ENCODE measurements at regions not wholly inside any gene's neighbourhood (a gene's known extent, or its start where the extent isn't known, plus 50 kb on each side); places are given as distances from the start of the nearest gene placed in this dataset.

DNA sequence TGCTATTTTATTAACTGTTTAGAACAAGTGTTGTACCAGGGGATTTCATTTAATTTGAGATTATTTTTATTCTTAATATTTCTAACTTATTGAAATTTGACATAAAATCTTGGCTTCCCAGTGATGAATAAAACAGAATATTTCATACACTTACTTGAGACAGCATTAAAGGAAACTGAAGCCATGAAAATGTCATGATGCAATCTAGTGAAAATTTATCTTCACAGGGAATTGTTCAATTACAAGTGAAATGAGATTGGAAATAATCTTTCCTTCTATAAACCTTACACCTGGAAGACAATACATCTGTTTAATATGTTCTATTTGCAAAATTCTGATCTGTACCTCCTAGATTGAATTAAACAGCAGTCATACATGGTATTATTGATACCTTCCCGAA lies 511.0 kb upstream of the CDH7 start:
- TF ChIP-seq, protein P1, sequence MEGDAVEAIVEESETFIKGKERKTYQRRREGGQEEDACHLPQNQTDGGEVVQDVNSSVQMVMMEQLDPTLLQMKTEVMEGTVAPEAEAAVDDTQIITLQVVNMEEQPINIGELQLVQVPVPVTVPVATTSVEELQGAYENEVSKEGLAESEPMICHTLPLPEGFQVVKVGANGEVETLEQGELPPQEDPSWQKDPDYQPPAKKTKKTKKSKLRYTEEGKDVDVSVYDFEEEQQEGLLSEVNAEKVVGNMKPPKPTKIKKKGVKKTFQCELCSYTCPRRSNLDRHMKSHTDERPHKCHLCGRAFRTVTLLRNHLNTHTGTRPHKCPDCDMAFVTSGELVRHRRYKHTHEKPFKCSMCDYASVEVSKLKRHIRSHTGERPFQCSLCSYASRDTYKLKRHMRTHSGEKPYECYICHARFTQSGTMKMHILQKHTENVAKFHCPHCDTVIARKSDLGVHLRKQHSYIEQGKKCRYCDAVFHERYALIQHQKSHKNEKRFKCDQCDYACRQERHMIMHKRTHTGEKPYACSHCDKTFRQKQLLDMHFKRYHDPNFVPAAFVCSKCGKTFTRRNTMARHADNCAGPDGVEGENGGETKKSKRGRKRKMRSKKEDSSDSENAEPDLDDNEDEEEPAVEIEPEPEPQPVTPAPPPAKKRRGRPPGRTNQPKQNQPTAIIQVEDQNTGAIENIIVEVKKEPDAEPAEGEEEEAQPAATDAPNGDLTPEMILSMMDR (IDR thresholded peaks at IDR 0.05; ENCODE audit: low read depth, low read length): no peak
- DNase-seq (ENCODE audit: low read depth, low spot score): no peak
- Histone ChIP-seq H3K4me3 (ENCODE audit: low read depth, low read length) (no peak overlapping the region), H3K27ac (ENCODE audit: low read depth, low read length) (no peak overlapping the region), H3K27me3 (ENCODE audit: control insufficient read depth, insufficient read depth, low read length) (no peaks in the 10 kb centered on the region), H3K9me3 (ENCODE audit: control insufficient read depth, insufficient read depth, low read length) (peaks cover 4% of the 10 kb centered on the region; the same call in 1 of the 2 replicates)
- ChIA-PET POLR2A (no interaction called here), CTCF (no interaction called here)

DNA sequence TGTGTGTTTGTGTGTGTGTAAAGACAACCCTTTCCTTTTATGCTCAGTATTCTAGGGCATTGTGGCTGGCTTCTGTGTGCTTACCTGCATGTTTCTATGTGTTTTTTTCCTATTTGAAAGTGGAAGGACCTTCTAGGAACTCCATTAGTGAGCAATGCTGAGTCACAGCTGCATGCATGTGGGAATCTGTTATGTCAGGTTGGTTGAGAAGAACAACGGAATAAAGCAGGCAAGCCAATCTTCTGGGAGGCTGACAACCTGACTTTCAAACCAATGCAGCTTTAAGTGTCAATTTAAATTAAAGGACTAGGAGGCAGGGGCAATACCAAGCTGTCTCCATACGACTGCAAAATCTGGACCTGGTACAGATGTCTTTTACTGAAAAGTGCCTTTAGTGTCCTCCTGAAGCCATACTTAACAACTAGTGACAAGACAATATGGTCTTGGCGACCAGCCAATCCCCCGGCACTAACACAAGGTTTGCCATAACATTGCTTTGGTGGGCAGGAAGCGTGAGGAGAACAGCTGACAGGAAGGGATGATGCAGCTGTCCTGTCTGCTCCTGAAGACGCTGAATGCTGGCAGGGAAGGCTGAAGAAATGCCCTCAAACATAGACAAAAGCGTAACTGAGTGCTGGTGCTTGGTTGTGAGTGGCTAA lies 514.7 kb upstream of the CDH7 start:
- TF ChIP-seq, protein P1 (IDR thresholded peaks at IDR 0.05; ENCODE audit: low read depth, low read length): no peak
- Histone ChIP-seq H3K4me3 (ENCODE audit: low read depth, low read length) (no peak overlapping the region), H3K27me3 (ENCODE audit: control insufficient read depth, insufficient read depth, low read length) (no peaks in the 10 kb centered on the region), H3K9me3 (ENCODE audit: control insufficient read depth, insufficient read depth, low read length) (peaks cover 10% of the 10 kb centered on the region), H3K27ac (ENCODE audit: low read depth, low read length) (no peak overlapping the region)
- CTCF ChIA-PET: no interaction called here
- POLR2A ChIA-PET: no interaction called here
- DNase-seq (ENCODE audit: low read depth, low spot score): no peak

DNA sequence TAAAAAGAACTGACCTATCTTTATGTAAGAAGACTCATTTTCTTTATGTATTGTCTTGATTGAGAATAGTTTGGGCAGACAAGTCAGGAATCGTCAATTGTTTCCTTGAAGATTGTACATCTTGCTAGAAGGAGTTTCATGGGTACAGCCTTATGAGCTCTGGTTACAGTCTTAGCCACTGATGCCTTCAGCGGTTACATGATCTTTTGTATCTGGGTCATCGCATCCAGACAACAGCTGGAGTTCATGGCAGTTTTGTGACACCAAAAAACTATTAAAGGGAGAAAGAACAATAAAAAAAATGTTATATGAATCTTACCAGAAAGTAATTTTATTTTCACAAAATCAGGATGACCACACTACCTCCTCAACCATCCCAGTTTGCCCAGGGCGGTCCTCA lies 520.5 kb upstream of the CDH7 start:
- POLR2A ChIA-PET: no interaction called here
- CTCF ChIA-PET: no interaction called here
- Histone ChIP-seq H3K27ac (ENCODE audit: low read depth, low read length) (no peak overlapping the region), H3K27me3 (ENCODE audit: control insufficient read depth, insufficient read depth, low read length) (no peaks in the 10 kb centered on the region), H3K4me3 (ENCODE audit: low read depth, low read length) (no peak overlapping the region), H3K9me3 (ENCODE audit: control insufficient read depth, insufficient read depth, low read length) (peaks cover 9% of the 10 kb centered on the region)
- no peak for DNase-seq (ENCODE audit: low read depth, low spot score)
- TF ChIP-seq, protein P1 (IDR thresholded peaks at IDR 0.05; ENCODE audit: low read depth, low read length): no peak

DNA sequence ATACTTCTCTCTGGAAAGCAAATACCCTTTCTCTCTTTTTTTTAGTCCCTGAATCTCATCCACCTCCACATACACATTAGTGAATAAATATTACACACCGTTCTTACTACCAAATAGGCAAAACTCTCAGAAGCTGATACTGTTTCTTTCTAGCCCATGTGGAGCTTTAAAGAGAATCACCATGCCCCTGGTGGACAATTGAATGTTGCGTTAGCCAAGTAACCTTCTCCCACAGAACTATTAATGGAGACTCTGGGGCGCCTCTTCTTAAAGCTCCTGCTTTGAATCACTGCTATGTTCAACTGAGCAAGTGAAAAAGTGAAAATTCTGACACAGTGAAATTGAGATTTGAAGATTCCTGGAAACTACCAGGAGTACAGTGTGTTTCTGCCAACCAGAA lies 522.8 kb upstream of the CDH7 start:
- Histone ChIP-seq H3K9me3 (ENCODE audit: control insufficient read depth, insufficient read depth, low read length) (peaks cover 6% of the 10 kb centered on the region), H3K27ac (ENCODE audit: low read depth, low read length) (no peak overlapping the region), H3K27me3 (ENCODE audit: control insufficient read depth, insufficient read depth, low read length) (no peaks in the 10 kb centered on the region), H3K4me3 (ENCODE audit: low read depth, low read length) (no peak overlapping the region)
- POLR2A ChIA-PET: no interaction called here
- CTCF ChIA-PET: no interaction called here
- TF ChIP-seq, protein P1 (IDR thresholded peaks at IDR 0.05; ENCODE audit: low read depth, low read length): no peak
- DNase-seq (ENCODE audit: low read depth, low spot score): no peak

DNA sequence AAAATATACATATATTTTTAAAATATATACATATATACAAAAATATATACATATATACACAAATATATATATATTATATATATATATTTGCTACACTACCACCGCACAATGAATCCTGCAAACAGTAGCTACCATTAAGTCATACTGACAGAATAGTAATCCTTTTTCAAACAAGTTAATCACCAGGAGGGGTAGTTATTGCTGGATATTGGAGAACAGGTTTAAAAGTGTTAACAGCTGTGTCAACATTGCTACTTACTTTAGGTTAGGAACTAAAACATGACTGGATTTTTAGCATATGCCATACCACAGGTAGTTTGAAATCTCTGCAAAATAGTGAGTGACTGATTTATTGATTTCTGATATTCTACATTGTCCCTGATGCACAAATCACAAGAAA lies 529.1 kb upstream of the CDH7 start:
- H3K27me3 ChIP-seq (ENCODE audit: control insufficient read depth, insufficient read depth, low read length): no peaks in the 10 kb centered on the region

More for the DNA sequence above, 529.1 kb upstream of the CDH7 start:
- Histone ChIP-seq H3K27ac (ENCODE audit: low read depth, low read length) (no peak overlapping the region), H3K9me3 (ENCODE audit: control insufficient read depth, insufficient read depth, low read length) (peaks cover 6% of the 10 kb centered on the region; the same call in 1 of the 2 replicates), H3K4me3 (ENCODE audit: low read depth, low read length) (no peak overlapping the region)
- POLR2A ChIA-PET: no interaction called here
- CTCF ChIA-PET: no interaction called here
- DNase-seq (ENCODE audit: low read depth, low spot score): no peak
- TF ChIP-seq, protein P1 (IDR thresholded peaks at IDR 0.05; ENCODE audit: low read depth, low read length): no peak
